SK-N-MC (cell line): ENCODE measurements at regions not wholly inside any gene's neighbourhood (a gene's known extent, or its start where the extent isn't known, plus 50 kb on each side); places are given as distances from the start of the nearest gene placed in this dataset.

ENCODE experiments used
- EZH2 ChIP-seq: fragments of 200-600 bp; sonication (generic); IDR thresholded peaks from one replicate; pipeline ENCODE4 v1.6.1; 2017; ENCODE audit warnings: antibody characterized with exemption
- FOXP2 ChIP-seq: optimal IDR thresholded peaks from 2 replicates; pipeline ENCODE3; 2011; ENCODE audit warnings: mild to moderate bottlenecking, moderate library complexity; ENCODE audit not compliant: insufficient read depth; ENCODE audit errors: extremely low read length, control extremely low read depth
- POLR2AphosphoS5 ChIP-seq: IDR thresholded peaks from 2 replicates; pipeline ENCODE4 v1.6.1; 2012; ENCODE audit warnings: mild to moderate bottlenecking, low read depth, low read length, borderline replicate concordance

DNA sequence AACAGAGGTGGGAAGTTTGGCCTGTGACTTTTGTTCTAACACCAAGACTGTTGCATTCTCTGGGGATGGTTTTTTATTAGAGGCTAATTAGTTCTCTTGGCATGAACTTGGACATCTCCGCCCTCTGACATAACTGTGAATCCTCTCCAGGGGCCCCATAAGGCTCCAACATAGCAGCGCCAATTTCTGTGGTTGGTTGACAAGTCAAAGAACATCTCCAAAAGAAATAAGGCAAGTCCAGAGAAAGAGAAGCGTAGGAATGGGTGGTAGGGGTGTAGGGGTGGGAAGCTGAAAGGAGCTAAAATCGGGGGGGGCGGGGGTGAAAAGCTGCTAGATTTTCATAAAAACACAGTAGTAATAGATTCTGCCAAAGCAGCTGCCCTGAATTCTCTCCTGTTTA, 81.0 kb upstream of the DAB2 start:
- TF ChIP-seq EZH2 (no peak), POLR2AphosphoS5 (no peak), FOXP2 (no peak)
